Astrocyte (in vitro differentiated cells and primary cell): ENCODE measurements at regions not wholly inside any gene's neighbourhood (a gene's known extent, or its start where the extent isn't known, plus 50 kb on each side); places are given as distances from the start of the nearest gene placed in this dataset.

Experiments used
- EZH2 ChIP-seq: IDR thresholded peaks from 2 replicates; pipeline ENCODE4 v1.6.1; 2012; ENCODE audit warnings: mild to moderate bottlenecking, low read length, inconsistent platforms; ENCODE audit not compliant: insufficient read depth
- TF ChIP-seq, protein P1 (sequence below): IDR thresholded peaks from 2 replicates; pipeline ENCODE4 v1.5.1; 2011; ENCODE audit warnings: low read depth, mild to moderate bottlenecking, inconsistent platforms, low read length, moderate library complexity; ENCODE audit not compliant: insufficient read depth

DNA sequence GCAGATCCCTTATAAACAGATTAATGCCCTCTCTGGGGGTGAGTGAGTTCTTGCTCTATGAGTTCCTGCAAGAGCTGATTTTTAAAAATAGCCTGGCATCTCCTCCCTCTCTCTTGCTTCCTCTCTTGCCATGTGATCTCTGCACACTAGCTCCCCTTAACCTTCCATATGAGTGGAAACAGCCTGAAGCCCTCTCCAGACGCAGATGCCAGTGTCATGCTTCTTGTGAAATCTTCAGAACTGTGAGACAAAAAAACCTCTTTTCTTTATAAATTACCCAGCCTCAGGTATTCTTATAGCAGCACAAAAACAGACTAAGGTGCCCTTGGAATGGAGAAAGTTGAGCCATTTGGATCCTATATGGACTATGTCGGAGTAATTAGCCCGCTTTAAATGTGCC is 559.7 kb upstream of the CYLC2 start:
- TF ChIP-seq, protein P1, sequence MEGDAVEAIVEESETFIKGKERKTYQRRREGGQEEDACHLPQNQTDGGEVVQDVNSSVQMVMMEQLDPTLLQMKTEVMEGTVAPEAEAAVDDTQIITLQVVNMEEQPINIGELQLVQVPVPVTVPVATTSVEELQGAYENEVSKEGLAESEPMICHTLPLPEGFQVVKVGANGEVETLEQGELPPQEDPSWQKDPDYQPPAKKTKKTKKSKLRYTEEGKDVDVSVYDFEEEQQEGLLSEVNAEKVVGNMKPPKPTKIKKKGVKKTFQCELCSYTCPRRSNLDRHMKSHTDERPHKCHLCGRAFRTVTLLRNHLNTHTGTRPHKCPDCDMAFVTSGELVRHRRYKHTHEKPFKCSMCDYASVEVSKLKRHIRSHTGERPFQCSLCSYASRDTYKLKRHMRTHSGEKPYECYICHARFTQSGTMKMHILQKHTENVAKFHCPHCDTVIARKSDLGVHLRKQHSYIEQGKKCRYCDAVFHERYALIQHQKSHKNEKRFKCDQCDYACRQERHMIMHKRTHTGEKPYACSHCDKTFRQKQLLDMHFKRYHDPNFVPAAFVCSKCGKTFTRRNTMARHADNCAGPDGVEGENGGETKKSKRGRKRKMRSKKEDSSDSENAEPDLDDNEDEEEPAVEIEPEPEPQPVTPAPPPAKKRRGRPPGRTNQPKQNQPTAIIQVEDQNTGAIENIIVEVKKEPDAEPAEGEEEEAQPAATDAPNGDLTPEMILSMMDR = no peak
- TF ChIP-seq EZH2 = no peak
